NCI-H510A treated with DMSO at 0.1 percent for 48 hours (cell line): ENCODE measurements at regions not wholly inside any gene's neighbourhood (a gene's known extent, or its start where the extent isn't known, plus 50 kb on each side); places are given as distances from the start of the nearest gene placed in this dataset.
"Not testable (repeated sequence)": the region's sequence is repeated elsewhere in the genome, so short reads cannot be mapped to it uniquely, and the experiment has no call there.

Experiments used
- DNase-seq: peaks from one replicate; lab custom pipeline; 2025; lab: John Stamatoyannopoulos, UW

- no peak for DNase-seq
Measured at GRCh38 chr15:96052154-96052553, 278.3 kb upstream of the NR2F2 start.

DNA sequence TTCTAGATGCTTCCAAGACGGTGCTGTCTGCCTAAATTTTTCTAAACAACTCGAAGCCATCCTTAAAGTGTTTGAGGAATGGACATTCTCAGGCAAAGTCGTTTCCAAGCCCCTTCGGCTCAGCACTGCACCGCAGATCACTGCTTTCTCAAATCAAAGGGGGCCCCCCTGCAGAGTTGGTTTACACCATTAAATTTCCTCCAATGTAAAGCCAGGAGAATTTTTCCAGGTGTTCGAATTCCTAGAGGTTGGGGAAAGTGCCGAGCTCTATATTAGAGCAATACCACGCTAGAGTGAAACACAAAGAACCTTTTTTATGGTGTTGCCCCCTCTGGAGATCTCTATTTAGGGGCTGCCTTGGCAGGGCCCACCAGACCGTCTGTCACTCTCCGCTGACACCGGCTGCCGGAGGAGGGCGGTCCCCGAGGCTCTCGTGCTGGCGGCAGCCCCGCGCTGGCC is 277.9 kb upstream of the NR2F2 start:
- DNase-seq: no peak

GRCh38 chr15:96053031-96053780 is 277.3 kb upstream of the NR2F2 start:
- DNase-seq: peak; percentile 82

DNA sequence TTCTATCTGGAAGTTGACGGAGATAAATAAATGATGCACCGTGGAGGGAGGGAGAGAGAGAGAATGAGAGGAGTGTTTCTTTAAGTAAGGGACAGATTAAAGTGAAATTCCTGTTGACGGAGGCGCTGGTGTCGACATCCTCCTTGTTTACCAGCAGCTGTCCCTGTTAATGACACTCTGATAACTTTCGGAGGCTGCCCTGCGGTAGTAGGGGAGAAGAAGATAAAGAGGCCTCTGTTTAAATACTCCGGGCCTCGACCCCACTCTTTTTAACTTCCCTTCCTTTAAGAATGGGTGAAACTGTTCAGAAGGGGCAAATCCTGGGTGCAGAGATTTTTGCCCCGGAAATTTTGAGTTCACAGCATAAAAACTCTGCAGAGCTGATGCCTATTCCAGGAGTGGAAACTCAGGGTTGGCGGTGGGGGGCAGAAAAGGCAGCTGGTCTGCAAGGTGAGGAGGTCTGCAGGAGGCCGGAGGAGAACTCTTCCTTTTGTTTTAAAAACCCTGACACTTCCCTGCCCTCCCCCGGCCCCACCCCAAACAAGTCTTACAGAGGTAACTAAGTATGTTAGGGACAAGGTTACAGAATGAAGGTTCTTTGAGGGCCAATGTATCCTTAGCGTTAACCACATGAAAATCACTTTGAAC is 276.6 kb upstream of the NR2F2 start:
- peak; percentile 52 for DNase-seq

DNA sequence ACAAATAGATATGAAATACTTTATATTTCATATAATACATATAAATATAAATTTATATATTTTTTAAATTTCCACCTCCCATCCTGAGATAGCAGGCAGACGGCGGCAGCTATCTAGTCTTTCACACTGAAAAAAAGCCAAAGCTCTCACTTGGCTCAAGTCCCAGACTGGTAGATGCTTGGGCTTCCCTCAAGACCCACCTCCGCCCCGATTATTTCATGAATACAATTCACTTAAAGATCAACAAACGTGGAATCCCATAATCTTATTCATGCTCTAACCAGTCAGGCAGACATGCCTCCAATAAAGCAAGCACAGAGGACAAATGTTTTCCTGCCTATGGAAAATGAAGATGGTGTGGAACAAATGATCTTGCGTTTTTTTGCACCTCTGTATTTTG is 275.9 kb upstream of the NR2F2 start:
- DNase-seq: no peak

DNA sequence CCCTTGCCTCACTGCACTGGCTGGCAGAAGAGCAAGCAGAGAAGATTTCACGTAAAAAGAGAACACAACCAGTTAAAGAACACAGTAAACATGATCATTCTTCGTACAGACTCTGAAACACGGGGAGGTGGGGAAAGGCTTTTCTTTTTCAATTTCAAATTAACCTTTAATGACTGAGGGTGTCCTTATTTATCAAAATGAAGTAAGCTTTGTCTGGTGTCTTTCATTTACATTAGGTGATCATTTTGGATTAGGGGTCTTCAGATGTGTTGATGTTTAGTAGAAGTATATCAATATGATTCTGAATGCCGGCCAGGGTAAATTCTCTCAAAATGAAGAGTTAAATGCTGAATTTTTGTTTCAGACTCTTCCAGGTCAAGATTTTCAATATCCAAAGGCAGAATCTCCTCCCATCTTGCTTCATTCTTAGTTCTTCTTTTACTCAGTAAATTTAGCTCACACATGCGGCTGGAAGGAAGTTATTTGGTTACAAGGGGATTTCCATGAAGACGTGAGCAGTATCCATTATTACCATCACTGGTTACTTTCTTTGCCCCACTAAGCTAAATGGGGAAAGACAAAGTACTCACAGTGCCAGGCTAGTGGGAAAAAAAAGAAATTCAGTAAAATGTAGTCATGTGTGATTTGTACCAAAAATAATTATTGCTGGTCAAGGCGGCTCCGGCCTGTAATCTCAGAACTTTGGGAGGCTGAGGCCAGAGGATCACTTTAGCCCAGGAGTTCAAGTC is 272.2 kb upstream of the NR2F2 start:
- DNase-seq: no peak

- DNase-seq: not testable (repeated sequence)
Measured at GRCh38 chr15:96058852-96059103, 271.7 kb upstream of the NR2F2 start.

GRCh38 chr15:96060591-96060990 is 269.9 kb upstream of the NR2F2 start:
- not testable (repeated sequence) for DNase-seq

DNA sequence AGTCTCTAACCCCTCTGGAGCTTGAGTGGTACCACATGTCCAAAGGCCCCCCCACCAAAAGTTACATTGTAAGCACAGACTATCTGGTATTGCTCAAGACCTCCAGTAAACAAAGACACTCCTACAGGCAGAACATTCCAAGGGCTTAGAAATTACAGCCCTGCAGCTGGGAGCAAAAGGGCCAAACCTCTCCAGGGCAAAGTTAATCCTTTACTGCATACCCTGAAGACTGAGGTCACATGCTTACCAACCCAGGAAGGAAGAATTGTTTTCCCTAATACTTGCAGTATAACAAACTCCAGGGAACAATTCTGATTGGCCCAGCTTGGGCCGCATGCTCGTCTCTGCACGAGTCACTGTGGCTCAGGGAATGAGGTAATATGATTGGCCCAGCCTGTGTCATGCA is 266.1 kb upstream of the NR2F2 start:
- no peak for DNase-seq

GRCh38 chr15:96066126-96066525 is 264.4 kb upstream of the NR2F2 start:
- no peak for DNase-seq

DNA sequence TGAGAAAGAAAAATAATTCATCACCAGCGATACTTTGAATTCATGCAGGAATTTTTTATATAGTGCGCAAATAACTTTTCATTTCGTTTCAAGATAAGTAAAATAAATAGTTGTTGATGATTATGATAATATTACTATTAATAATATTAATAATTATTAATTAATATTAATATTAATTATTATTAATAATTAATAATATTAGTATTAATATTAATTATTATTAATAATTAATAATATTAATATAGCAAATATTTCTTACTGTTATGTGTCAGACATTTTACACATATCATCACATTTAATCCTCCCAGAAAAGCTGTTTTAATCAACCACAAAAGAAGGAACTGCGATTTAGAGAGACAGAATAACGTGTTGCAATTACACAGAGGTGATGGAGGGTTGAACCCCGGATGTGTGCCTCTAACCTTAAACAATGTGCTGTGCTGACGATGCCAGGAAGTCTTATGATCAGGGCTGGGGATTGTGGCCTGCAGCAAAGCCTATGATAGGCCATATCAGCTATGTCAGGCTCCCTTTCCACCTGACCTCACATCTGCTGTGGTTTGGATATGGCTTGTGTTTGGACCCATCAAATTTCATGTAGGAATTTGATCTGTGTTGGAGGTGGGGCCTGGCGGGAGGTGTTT is 263.5 kb upstream of the NR2F2 start:
- peak; percentile 42 for DNase-seq

DNA sequence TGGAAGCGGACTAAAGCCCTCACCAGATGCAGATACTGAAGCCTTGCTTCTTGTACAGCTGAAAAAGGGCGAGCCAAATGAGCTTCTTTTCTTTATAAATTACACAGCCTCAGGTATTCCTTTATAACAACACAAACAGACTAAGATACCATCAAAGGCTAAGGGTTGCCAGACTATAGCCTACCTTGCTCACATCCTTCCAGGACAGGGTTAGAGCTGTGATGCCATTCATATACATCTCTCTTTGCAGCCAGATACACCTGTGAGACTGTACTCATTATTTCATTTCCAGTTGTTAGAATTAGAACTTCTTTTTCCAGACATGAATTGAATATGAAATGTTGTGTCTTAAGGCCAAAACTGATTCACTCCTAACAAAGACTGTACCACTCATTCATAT is 262.8 kb upstream of the NR2F2 start:
- DNase-seq: no peak

GRCh38 chr15:96068897-96069296 is 261.6 kb upstream of the NR2F2 start:
- no peak for DNase-seq

DNA sequence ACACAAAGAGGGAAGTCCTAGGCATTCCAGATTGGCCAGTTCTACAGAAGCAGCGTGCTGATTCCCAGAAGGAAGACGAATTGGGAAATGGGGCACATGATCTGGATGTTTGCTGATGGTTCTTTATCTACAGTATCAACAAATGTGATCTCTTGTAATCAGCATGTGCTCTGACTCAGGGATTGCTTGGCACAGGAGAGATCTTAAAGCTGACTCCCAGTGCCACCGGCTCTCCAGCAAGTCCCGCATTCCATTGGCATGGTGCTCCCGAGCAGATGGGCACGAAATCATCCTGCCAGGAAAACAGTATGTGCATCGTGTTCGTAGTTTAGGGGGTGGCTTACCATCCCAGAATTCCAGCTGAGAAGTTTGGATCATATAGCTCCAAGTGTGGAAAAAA is 259.9 kb upstream of the NR2F2 start:
- DNase-seq: no peak

GRCh38 chr15:96072821-96073220 is 257.7 kb upstream of the NR2F2 start:
- no peak for DNase-seq

DNA sequence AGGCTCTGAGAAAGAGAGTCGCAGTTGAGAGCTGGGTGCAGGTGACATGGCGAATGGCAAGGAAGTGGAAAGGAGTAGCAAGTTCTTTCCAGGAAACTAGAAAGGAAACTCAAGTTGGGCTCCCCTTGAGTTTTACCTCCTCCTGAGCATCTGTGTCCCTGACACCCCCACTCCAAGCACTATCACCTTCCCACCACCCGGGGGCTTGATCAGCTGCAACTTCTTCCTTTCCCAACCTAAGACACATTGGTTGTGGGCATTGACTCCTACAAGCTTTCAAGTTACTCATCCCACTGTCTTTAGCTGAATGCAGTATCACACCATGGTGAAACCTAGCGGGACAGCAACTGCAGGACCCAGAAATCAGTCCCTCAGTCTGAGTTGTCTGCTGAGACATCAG is 256.6 kb upstream of the NR2F2 start:
- no peak for DNase-seq

DNA sequence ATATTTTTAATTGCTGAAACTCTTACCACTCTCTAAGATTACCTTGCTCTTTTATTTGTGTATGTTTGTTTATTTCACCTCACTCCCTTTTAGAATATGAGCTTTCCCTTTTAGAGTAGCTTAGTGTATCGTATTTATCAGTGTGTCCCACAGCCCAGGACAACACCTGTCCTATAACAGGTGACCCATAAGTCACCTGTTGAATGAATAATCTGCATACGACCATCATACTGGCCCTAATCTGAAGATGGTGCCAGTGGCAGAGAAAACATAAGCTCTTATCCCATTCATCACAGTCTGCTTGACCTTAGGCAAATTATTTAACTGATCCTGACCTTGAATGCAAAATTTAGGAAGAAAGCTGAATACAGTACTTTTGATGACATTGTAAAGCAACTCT is 254.6 kb upstream of the NR2F2 start:
- no peak for DNase-seq

- DNase-seq: no peak
Measured at GRCh38 chr15:96076350-96076749, 254.2 kb upstream of the NR2F2 start.

DNA sequence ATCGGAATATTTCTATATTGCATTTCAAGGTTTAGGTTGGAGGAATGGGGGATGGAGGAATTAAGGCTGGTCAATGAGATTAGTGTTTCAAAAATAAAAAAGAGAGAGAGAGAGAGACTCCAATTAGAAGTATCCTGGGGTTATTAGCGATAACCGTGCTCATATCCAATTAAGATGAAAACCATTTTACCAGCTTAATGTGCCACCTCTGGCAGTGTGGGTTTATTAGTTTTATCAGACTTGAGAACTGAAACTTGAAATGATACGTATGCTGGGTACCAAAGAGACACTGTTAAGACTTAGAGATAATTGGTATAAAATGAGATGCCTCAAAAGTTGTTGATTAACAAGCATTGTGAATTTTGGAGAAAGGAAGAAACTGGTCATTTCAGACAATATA is 251.5 kb upstream of the NR2F2 start:
- DNase-seq: no peak

DNA sequence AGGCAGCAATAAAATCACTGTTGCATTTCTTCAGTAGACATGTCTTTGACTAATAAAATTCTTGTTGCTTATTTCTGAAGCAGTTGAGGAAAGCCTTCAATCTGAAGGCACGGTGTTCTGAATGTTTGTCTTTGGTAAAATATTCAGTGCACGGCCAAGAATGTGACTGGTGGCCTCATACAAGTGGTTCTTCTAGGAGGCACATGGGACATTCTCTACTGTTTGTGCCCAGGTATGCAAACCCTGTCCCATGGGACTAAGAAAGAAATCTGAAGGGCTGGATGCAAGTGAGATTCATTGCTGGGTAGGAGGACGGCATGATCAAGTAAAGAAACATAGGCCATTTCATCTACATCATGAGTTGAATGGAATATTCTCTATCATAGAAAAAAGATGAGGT is 250.6 kb upstream of the NR2F2 start:
- no peak for DNase-seq

DNA sequence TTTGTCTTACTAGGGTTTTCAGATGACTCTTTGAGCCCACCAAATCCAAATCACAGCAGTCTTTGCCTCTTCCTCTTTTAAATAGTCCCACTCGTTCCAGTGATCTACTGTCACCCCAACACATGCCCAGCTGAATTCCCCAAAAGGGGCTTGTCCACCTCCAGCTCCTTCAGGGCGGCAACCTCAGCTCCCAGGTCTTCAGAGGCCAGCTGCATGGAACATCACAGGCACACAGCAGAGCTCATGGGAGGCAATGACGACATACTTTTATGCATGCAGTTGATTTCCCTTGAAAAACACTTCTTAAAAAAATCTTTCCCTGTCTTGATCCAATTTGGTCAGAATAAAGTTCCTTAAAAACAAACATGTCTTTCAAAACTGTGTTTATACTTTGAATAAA is 244.3 kb upstream of the NR2F2 start:
- no peak for DNase-seq

DNA sequence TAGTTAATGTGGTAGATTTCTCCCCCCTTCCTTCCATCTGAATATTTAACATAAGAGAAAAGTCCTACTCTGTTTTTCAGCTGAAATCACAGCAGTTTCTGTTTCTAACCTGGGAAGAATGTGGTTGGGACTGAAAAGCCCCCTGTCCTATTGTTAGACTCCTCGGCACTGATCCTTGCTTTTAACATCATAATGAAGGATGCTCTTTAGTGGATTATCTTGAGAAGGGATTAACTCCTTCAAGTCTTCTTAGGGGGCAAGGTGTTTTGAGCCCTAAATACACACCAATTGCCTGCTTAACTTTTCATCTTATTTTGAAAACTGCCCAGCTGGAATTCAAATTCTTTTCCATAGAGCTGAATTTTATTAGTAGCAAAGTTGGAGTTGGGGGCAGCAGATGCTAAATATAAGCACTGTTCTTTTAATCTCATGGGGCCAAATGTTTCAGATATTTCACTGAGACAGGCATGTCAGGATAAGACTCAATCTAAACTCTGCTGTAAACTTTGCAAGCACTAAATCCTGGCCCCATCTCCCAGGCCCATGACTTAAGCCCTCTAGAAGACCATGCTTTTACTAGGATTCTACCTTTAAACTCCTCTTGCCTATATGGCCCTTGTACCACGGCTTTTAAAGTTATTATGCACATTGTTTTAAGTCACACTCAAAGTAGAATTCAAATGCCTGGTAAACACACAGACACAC is 243.2 kb upstream of the NR2F2 start:
- DNase-seq: no peak
